Myocyte (in vitro differentiated cells): ENCODE measurements at regions not wholly inside any gene's neighbourhood (a gene's known extent, or its start where the extent isn't known, plus 50 kb on each side); places are given as distances from the start of the nearest gene placed in this dataset.

Source experiments
- DNase-seq: peaks from one replicate; pipeline ENCODE4 v3.0.0-alpha.2; 2012; ENCODE audit warnings: low read depth

- no peak for DNase-seq
Observed at GRCh38 chr9:93900971-93901861, 53.9 kb downstream of the BARX1 start.

DNA sequence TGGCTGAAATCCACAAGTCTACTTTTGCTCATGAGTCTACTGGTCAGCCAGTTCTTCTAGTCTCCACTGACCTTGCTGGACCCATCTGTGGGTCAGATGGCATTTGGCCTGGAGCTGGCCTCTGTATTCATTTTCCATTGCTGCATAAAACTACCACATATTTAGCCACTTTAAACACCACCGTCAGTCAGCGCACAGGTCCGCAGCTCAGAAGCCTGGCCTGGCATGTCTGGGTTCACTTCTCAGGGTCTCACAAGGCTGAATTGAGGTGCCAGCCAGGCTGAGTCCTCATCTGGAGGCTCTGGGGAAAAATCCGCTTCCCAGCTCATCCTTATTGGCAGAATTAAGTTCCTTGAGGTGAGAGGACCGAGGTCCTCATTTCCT, 54.7 kb downstream of the BARX1 start:
- DNase-seq: no peak

- DNase-seq: no peak
Observed at GRCh38 chr9:93899609-93900435, 55.3 kb downstream of the BARX1 start.

DNA sequence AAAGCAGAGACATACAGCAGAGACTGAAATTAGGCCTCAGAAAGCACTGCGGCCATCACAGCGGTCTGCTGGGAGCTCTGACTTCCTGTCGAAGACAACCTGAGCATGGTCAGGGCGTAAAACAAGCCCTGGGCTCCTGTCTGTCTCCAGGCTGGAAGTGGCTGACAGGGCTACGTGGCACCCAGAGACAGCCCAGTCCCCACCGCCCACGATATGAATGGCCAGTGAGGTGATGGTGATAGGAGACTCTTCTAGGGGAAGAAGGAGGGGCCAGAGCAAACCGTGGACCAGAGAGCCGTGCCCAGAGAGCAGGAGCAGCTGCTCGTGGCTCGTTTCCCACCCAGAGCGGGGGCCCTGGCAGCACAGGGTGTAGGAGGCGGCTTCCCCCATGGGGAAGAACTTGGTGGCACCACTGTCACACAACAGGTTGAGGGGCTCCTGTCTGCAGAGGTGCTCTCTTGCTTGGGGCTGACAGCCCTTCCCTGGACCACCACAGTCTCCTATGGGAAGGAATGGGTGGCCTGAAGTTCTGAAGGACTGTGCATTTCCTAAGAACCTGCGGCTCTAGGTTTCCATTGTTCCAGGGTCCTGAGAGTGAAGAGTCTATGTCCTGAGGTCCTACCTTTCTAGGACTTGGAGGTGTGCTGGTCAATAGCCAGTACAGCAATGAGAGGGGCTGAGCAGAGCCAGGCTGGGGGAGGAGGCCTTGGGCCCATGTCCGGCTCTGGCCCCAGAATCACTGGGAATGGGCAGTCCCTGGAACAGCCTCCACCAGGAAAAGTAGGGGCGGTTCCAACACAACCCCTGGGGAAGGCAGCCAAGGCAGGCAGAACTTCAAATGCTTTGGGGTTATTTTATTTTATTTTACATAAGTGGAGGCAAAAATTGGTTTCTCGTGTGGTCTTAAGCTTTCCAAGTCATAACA, 56.4 kb downstream of the BARX1 start:
- no peak for DNase-seq

GRCh38 chr9:93898026-93898425, 57.1 kb downstream of the BARX1 start:
- DNase-seq: no peak

DNA sequence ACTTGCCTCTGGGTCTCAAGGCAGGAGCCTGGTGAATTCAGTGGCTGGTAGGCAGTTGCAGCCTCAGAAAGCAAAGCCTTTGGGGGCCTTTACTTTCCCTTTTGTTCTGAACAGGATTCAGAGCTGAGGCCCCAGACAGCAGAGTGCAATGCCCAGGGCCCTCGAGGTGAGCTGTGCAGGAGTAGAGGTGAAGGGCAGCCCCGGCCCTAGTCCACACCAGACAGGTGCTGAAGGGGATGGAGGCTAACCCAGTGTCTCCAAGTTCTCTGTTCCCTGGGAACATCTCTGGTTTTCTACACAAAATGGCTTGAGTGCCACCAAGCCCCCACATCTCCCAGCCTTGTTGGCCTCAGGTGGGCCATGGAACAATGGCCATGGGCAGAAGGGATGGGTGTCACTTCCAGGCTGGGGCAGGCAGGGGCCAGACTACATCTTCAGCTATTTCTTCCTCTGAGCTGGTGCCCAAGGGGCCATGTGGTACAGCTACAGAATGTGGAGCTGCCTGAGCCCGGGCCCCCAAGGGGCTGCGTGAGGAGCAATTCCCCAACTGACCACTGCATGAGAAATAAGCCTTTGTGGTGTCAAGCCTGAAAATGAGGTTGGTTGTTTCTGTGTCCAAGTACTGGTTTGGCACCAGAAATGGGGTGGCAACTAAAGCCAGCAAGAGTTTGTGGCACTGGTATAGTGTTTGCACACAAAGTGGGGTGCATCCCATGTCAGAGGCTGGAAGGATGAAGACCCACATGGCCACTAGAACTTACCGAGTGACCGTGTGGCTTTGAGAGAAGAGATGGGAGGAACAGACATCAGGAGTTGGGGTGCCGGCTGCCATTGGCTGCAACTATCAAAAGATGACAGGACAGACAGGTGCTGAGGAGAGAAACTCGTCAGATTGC, 57.8 kb downstream of the BARX1 start:
- DNase-seq: no peak

- DNase-seq: no peak
Observed at GRCh38 chr9:93896496-93897033, 58.6 kb downstream of the BARX1 start.

- DNase-seq: no peak
Observed at GRCh38 chr9:93896093-93896492, 59.1 kb downstream of the BARX1 start.

DNA sequence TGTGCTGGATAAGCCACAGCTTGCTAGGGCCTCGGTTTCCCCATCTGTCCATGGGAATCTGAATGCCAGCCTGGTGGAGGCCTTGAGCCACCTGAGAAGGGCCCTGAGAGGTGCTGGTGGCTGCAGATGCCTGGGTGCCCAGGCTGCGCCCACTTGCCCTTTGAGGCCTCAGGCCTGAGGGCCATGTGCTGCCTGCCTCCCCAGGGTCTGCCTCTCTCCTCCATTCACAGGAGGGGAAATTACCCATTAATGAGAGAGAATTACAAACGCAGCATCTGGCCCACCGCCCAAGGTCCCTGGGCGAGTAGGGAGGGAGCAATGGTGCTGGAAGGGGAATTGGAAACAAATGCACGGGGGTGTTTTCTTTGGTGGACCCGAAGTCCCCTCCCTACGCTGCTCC, 59.6 kb downstream of the BARX1 start:
- no peak for DNase-seq

GRCh38 chr9:93894691-93895079, 60.5 kb downstream of the BARX1 start:
- no peak for DNase-seq

GRCh38 chr9:93893899-93894690, 61.1 kb downstream of the BARX1 start:
- no peak for DNase-seq

DNA sequence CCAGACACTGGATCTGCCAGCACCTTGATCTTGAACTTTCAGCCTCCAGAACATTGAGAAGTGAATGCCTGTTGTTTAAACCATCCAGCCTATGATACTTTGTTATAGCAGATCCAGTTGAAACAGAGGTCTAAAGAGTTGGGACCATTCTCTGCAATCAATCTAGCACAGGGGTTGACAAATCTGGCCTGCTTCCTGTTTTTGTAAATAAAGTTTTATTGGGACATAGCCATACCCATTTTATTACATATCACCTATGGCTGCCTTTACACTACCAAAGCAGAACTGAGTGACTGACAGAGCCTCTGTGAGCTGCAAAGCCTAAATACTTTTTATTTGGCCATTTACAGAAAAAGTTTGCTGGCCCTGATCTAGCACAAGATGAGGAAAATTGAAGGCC, 62.0 kb downstream of the BARX1 start:
- no peak for DNase-seq

- no peak for DNase-seq
Observed at GRCh38 chr9:93892748-93893147, 62.4 kb downstream of the BARX1 start.

DNA sequence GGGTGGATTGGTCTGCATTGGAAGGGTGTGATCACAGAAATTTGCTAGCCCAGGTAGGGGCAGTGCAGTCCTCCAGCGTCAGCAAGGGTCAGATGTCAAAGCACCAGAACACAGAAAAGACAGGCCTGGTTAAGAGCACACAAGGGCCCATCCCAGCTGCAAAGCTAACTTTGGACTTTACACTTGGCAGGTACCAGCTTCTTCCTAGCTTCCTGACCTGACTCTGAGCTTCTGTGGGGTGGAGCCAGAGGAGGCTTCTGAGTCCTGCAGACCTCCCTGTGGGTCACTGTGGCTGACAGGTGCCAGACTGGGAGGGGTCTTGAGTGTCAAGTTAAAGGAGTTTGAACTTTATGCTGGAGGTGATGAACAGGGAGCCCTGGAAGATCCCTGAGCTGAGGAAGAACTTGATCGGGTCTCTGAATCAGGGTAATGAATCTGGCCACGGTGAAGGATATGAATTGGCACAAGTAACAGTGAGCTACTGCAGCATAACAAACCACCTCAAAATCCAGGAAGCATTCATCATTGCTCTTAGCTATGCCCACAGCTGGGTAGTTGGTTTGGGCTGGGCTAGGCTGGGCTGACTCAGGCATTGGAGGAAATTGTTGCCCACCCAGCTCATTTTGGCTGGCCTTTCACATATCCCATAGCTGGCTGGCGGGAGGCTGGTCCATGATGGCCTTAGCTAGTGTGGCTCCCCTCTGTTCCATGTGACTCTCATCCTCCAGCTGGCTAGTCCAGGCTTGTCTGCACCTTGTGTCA, 63.4 kb downstream of the BARX1 start:
- no peak for DNase-seq

DNA sequence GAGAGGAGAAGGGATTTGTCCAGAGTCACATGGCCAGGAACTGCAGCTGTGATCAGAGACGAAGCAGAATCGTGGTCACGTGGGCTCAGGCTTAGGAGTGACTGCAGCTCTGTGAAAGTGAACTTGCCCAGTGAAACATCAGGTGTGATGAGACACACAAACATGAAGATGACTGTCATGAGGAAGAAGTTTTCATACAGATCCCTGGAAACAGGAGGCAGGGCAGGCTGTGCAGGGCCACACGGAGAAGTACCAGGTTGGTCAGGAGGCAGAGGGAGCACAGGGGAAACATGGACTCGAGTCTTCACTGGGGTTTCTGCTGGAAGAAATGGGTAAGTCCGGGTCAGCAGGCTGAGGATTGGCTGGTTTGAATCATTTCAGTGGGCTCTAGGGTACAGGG, 64.1 kb downstream of the BARX1 start:
- DNase-seq: no peak

DNA sequence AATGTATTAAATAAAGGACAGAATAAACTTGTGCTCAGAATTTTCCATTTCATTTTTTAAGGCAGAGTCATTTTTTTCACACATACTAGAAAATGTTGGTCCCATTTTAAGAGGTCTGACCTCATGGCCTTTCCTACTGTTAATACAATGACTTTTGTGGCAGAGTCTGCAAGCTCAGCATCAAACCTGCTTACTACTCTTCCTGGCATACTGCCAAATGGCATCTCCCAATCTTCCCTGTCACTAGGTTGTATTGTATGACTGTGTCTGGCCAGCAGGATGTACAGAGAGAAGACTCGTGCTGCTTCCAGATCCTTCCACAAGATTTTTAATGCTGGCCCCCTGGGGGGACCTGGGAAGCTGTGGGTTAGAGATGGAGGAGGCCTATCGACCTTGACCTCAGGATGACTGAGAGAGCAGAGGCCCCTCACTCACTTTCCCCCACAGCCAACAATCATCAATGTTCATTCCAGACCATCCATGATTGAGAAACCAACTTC, 64.7 kb downstream of the BARX1 start:
- DNase-seq: no peak

- DNase-seq: no peak
Observed at GRCh38 chr9:93886911-93887310, 68.2 kb downstream of the BARX1 start.

- no peak for DNase-seq
Observed at GRCh38 chr9:93884808-93885207, 70.3 kb downstream of the BARX1 start.
